Fibroblast of lung (primary cell): ENCODE measurements at regions not wholly inside any gene's neighbourhood (a gene's known extent, or its start where the extent isn't known, plus 50 kb on each side); places are given as distances from the start of the nearest gene placed in this dataset.

Experiments used
- DNase-seq, 2 donors: peaks; one replicate each; pipeline versions ENCODE4 v3.0.0 to v3.0.0-alpha.2; 2010; ENCODE audit warnings: low read depth in 2 of 2
- H2AFZ ChIP-seq: 2 replicates; pipeline ENCODE4 v1.5.1; 2012; ENCODE audit warnings: low read length, control low read depth, inconsistent platforms
- H3K27ac ChIP-seq: 2 replicates; pipeline ENCODE4 v1.5.1; 2011; ENCODE audit warnings: low read length, control low read depth; ENCODE audit not compliant: insufficient read depth
- H3K27me3 ChIP-seq: 2 replicates; pipeline ENCODE4 v1.5.1; 2011; ENCODE audit warnings: mild to moderate bottlenecking, low read length; ENCODE audit not compliant: control insufficient read depth, insufficient read depth
- H3K36me3 ChIP-seq: 2 replicates; pipeline ENCODE4 v1.5.1; 2011; ENCODE audit warnings: low read length; ENCODE audit not compliant: control insufficient read depth, insufficient read depth
- H3K4me1 ChIP-seq: 2 replicates; pipeline ENCODE4 v1.5.1; 2011; ENCODE audit warnings: low read length; ENCODE audit not compliant: control insufficient read depth, insufficient read depth; ENCODE audit errors: extremely low read depth
- H3K4me2 ChIP-seq: 2 replicates; pipeline ENCODE4 v1.5.1; 2011; ENCODE audit warnings: low read length, control low read depth; ENCODE audit not compliant: insufficient read depth; ENCODE audit errors: extremely low read depth
- H3K4me3 ChIP-seq, 4 experiments: fragments of 200-600 bp in 1 of 4; sonication (generic) in 1 of 4; replicated peaks in 1 of 4; 2 replicates each; pipeline ENCODE4 v1.5.1; 2011 to 2016; ENCODE audit warnings: low read length in 4 of 4, low read depth in 3 of 4, mild to moderate bottlenecking in 3 of 4, control low read depth in 2 of 4, inconsistent platforms in 1 of 4, mixed read lengths in 1 of 4; ENCODE audit not compliant: insufficient read depth in 1 of 4; ENCODE audit errors: control extremely low read depth in 1 of 4
- H3K79me2 ChIP-seq: 2 replicates; pipeline ENCODE4 v1.5.1; 2012; ENCODE audit warnings: mild to moderate bottlenecking, low read length, inconsistent platforms; ENCODE audit not compliant: control insufficient read depth, insufficient read depth
- H3K9ac ChIP-seq: 2 replicates; pipeline ENCODE4 v1.5.1; 2011; ENCODE audit warnings: mild to moderate bottlenecking, low read length, control low read depth; ENCODE audit not compliant: insufficient read depth
- H3K9me3 ChIP-seq: 2 replicates; pipeline ENCODE4 v1.5.1; 2012; ENCODE audit warnings: low read depth, low read length; ENCODE audit not compliant: control insufficient read depth, insufficient read depth
- H4K20me1 ChIP-seq: 2 replicates; pipeline ENCODE4 v1.5.1; 2011; ENCODE audit warnings: low read length; ENCODE audit not compliant: control insufficient read depth, insufficient read depth; ENCODE audit errors: extremely low read depth
- EZH2 ChIP-seq: IDR thresholded peaks from 2 replicates; pipeline ENCODE4 v1.5.1; 2012; ENCODE audit warnings: low read length, control low read depth, mild to moderate bottlenecking; ENCODE audit errors: missing control alignments
- TF ChIP-seq, protein P1 (sequence below), 2 donors: IDR thresholded peaks in 1 of 2; conservative IDR thresholded peaks in 1 of 2; 1 replicate in 1 of 2; 2 replicates in 1 of 2; pipeline ENCODE4 v1.5.1; 2011 to 2012; ENCODE audit warnings: low read length in 2 of 2, control low read depth in 1 of 2, inconsistent platforms in 1 of 2, low read depth in 1 of 2, mild to moderate bottlenecking in 1 of 2

DNA sequence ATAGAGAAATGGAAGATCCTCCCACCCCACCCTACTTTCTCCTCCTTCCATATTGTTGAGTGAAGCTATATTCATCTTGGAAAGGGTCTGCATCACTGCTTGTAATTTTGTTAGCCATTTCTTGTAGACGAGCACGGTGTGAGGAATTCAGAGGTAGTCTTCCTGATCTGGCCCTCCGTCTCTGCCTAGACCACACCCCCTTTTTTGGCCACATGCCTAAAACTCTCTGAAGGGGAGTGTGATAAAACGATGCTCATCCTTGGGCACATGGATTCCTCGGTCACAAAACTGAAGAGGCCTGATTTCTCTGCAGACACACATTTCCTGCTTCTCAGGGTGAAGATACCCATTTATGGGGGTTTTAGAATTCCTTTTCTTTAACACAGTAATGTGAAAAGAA lies 182.8 kb downstream of the LARP7 start:
- no peaks in the 10 kb centered on the region for H3K9me3 ChIP-seq
- H3K27me3 ChIP-seq: no peaks in the 10 kb centered on the region
- no peak overlapping the region for H3K4me3 ChIP-seq
- H4K20me1 ChIP-seq: no peaks in the 10 kb centered on the region
- no peak overlapping the region for H3K4me2 ChIP-seq
- H3K4me1 ChIP-seq: no peaks in the 10 kb centered on the region
- H3K9ac ChIP-seq: no peak overlapping the region
- no peaks in the 10 kb centered on the region for H3K36me3 ChIP-seq
- H3K27ac ChIP-seq: no peak overlapping the region
- no peak overlapping the region for H2AFZ ChIP-seq
- TF ChIP-seq EZH2: no peak
- TF ChIP-seq, protein P1, sequence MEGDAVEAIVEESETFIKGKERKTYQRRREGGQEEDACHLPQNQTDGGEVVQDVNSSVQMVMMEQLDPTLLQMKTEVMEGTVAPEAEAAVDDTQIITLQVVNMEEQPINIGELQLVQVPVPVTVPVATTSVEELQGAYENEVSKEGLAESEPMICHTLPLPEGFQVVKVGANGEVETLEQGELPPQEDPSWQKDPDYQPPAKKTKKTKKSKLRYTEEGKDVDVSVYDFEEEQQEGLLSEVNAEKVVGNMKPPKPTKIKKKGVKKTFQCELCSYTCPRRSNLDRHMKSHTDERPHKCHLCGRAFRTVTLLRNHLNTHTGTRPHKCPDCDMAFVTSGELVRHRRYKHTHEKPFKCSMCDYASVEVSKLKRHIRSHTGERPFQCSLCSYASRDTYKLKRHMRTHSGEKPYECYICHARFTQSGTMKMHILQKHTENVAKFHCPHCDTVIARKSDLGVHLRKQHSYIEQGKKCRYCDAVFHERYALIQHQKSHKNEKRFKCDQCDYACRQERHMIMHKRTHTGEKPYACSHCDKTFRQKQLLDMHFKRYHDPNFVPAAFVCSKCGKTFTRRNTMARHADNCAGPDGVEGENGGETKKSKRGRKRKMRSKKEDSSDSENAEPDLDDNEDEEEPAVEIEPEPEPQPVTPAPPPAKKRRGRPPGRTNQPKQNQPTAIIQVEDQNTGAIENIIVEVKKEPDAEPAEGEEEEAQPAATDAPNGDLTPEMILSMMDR (conservative IDR thresholded peaks at IDR 0.05 in 1 of 2, IDR thresholded peaks at IDR 0.05 in 1 of 2; ENCODE audit: low read depth in 1 of 2, low read length in 2 of 2): no peak
- no peak for DNase-seq
- H3K79me2 ChIP-seq: no peaks in the 10 kb centered on the region

DNA sequence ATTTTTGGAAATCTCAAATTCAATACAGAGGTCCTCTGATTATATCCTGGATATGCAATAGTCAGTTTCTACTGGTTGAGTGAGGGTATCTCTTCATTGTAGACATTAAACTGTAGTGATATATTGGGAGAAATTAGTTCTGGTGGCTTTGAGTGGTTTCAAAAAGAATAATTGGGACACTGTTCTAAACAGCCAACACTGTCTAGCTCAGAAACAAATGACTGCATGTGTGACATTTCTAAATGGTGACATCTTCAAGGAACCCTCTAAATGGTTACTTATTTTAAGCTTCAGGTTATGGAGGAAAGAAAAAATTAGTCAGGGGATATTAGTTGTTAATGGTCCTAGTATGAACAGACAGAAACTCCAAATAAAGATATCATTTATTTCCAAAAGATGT lies 186.2 kb downstream of the LARP7 start:
- Histone ChIP-seq H3K27me3 (no peaks in the 10 kb centered on the region), H3K9me3 (no peaks in the 10 kb centered on the region), H3K4me3 (no peak overlapping the region), H3K9ac (no peak overlapping the region), H4K20me1 (no peaks in the 10 kb centered on the region), H3K4me1 (no peaks in the 10 kb centered on the region), H3K27ac (no peak overlapping the region), H3K79me2 (no peaks in the 10 kb centered on the region), H3K4me2 (no peak overlapping the region), H3K36me3 (no peaks in the 10 kb centered on the region), H2AFZ (no peak overlapping the region)
- no peak for DNase-seq
- no peak for TF ChIP-seq EZH2
- TF ChIP-seq, protein P1 (conservative IDR thresholded peaks at IDR 0.05 in 1 of 2, IDR thresholded peaks at IDR 0.05 in 1 of 2; ENCODE audit: low read depth in 1 of 2, low read length in 2 of 2): no peak

DNA sequence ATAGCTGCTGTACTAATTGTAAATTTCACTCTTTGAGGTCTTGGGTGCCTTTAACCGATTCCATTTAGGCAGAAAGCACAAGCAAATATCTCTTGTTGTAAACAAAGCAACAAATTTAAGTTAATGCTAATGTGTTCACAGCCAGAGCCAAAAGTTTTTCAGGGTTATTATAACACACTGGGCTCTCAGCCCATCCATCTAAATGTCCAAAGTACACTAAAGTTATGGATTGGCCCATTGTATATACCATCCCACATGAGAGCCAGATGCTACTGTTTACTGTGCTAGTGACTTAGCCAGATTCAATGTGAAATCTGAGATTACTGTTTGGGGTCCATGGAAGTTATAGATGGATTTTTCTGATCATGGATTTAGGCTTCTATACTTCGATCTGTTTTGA lies 186.7 kb downstream of the LARP7 start:
- H3K4me2 ChIP-seq: no peak overlapping the region
- DNase-seq: peak in 1 of 2 donors; percentile 30
- H2AFZ ChIP-seq: no peak overlapping the region
- no peak overlapping the region for H3K27ac ChIP-seq
- no peaks in the 10 kb centered on the region for H4K20me1 ChIP-seq
- no peaks in the 10 kb centered on the region for H3K27me3 ChIP-seq
- H3K4me3 ChIP-seq: no peak overlapping the region
- no peak for TF ChIP-seq EZH2
- TF ChIP-seq, protein P1 (conservative IDR thresholded peaks at IDR 0.05 in 1 of 2, IDR thresholded peaks at IDR 0.05 in 1 of 2; ENCODE audit: low read depth in 1 of 2, low read length in 2 of 2): no peak
- H3K9ac ChIP-seq: no peak overlapping the region
- H3K9me3 ChIP-seq: no peaks in the 10 kb centered on the region
- no peaks in the 10 kb centered on the region for H3K4me1 ChIP-seq
- H3K79me2 ChIP-seq: no peaks in the 10 kb centered on the region
- H3K36me3 ChIP-seq: no peaks in the 10 kb centered on the region
